CD1c-positive myeloid dendritic cell (primary cell): ENCODE measurements at regions not wholly inside any gene's neighbourhood (a gene's known extent, or its start where the extent isn't known, plus 50 kb on each side); places are given as distances from the start of the nearest gene placed in this dataset.
"Not testable (repeated sequence)": the region's sequence is repeated elsewhere in the genome, so short reads cannot be mapped to it uniquely, and the experiment has no call there.

Experiments
- DNase-seq: peaks from one replicate; pipeline ENCODE4 v3.0.0-alpha.2; 2016; ENCODE audit errors: extremely low spot score

GRCh38 chr13:108003626-108004025 lies 211.7 kb downstream of the LIG4 start:
- no peak for DNase-seq

DNA sequence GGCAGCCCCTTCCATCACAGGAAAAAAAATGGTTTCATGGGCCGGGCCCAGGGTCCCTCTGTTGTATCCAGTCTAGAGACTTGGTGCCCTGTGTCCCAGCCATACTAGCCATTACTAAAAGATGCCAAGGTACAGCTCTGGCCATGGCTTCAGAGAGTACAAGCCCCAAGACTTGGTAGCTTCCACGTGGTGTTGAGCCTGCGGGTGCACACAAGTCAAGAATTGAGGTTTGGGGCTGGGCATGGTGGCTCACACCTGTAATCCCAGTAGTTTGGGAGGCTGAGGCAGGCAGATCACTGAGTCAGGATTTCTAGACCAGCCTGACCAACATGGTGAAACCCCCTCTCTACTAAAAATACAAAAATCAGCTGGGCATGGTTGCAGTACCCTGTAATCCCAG lies 214.3 kb downstream of the LIG4 start:
- no peak for DNase-seq

DNA sequence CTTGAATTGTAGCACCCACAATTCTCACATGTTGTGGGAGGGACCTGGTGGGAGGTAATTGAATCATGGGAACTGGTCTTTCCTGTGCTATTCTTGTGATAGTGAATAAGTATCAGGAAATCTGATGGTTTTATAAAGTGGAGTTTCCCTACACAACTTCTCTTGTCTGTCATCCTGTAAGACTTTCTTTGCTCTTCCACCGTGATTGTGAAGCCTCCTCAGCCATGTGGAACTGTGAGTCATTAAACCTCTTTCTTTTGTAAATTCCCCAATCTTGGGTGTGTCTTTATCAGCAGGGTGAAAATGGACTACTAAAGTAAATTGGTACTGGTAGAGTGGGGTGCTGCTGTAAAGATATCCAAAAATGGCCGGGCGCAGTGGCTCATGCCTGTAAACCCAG lies 215.6 kb downstream of the LIG4 start:
- DNase-seq: no peak

GRCh38 chr13:107994137-107994536 lies 221.2 kb downstream of the LIG4 start:
- DNase-seq: no peak

DNA sequence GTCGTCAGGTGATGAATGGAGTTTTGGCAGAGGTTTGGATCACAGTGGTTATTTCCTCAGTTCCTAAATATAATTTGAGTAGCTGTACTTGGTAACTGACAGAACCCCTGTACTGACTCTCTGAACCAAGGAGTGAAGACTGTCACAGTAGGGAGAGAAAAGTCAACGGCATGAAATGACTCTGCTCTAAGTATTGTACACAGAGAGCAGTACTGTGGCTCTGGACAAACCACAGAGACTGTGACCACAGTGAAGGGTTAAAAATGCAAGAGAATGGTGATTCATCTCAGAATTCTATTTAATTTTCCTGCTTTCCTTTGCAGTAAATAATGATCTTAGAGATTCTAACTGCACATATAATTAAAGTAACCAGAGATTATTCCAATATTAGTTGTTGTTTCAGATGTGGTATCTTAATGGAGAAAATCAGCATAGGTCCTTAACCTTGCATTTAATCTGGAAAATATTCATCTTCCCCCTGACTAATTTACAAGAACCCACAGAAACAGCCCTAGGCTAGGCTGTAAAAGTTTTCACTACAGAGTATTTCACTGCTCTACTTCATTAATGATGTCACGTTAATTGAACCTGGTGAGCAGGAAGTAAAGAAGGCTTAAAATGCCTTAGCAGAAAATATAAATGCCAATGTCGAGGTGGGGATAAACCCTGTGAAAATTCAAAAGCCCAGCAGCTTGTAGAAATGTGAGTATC lies 221.9 kb downstream of the LIG4 start:
- DNase-seq: no peak

- DNase-seq: no peak
These were observed 222.8 kb downstream of the LIG4 start for GRCh38 chr13:107992542-107992941.

DNA sequence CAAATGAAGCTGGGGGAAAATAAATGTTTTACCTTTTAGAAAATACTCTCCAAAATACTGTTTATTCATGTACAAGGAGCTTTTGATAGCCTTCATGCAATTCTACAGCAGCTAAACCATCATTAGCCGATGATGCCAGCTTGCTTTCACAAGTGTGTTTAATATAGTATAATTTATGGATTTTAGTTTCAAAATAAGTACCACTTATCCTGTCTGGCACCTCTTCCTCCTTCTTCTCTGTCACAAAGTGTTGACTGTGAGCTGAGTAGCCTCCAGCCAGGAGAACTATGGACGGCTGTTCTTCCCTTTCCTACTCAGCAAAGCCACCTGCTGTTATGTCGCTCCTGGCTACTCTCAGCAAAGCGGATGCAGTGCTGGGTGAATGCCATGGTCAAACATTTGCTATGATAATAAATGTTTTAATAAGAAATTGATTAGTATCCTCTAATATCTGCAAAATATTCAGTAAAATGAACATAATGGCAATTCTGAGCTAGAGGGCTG lies 238.2 kb downstream of the LIG4 start:
- DNase-seq: no peak

DNA sequence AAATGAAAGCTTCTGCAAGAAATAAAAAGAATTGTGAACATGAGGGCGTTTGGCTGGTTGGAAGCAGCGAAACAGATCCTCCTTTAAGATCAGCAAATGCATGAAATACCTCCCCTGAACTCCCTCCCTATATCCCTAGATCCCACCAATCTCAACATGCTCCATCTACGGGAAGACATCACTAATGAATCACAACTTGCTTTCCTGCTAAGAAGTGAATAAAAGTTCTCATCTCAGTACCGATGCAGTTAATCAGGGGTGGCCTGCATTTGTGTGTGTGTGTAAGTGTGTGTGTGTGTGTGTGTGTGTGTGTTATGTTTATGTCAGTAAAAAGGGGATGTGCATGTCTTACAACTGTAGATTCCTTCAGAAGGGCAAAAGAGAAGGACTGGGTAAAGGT lies 238.7 kb downstream of the LIG4 start:
- no peak for DNase-seq

GRCh38 chr13:107974409-107974808 lies 240.9 kb downstream of the LIG4 start:
- DNase-seq: no peak

DNA sequence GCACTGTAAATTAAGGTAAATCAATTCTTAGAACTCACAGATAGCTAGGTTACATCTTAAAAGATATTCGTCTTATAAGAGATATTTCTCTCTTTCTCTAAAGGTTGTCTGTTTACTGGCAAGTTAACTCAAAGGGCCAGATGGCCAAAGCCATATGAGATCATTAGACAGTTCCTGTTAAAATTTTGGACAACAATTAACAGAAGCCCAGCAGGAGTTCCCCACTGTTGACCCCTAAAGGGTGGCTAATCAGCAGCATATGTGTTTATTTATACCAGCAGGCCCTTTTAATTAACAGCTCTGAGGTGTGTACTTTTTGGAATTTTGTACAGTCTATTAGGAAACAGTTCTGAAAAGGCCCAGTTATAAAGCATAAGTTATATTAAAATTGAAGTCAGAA lies 245.8 kb downstream of the LIG4 start:
- no peak for DNase-seq

DNA sequence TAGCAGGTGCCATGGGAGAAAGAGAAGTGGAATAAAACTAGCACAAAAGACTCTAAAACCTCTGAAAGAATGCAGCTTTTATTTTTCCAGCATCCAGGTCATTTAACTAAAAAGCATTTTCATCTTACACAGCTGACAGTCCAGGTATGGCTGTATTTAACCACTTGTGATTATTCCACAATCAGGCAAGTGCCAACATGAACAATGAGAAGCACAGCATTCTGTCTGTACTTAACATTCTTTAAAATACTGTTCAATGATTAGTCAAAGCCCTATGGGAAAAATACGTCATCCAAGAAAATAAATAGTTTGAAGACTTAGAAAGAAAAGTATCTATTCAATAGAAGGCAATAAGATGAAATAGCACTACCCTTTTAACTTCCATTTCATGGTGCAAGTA lies 246.9 kb downstream of the LIG4 start:
- no peak for DNase-seq

- no peak for DNase-seq
These were observed 250.9 kb downstream of the LIG4 start for GRCh38 chr13:107964395-107964794.

GRCh38 chr13:107961849-107962608 lies 253.3 kb downstream of the LIG4 start:
- no peak for DNase-seq

DNA sequence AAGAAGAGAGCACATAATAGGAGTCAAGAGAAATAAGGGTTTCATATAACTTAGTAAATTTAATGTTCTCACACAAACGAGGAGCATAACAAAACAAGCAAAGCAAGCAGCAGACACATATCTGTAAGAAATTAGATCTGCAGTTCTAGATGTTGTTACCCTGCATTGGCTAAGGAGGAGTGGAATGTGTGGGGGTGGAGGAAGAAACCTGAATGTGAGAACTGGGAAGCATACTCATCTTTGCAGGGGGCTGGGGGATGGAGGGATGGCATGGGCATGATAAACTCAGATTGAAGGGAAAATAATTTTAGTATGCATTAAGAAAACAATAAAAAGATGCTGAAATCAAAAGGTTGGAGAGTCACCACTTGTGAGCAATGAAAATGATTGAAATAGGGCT lies 255.0 kb downstream of the LIG4 start:
- no peak for DNase-seq

GRCh38 chr13:107956889-107957288 lies 258.4 kb downstream of the LIG4 start:
- no peak for DNase-seq

GRCh38 chr13:107942030-107942617 lies 273.2 kb downstream of the LIG4 start:
- no peak for DNase-seq

DNA sequence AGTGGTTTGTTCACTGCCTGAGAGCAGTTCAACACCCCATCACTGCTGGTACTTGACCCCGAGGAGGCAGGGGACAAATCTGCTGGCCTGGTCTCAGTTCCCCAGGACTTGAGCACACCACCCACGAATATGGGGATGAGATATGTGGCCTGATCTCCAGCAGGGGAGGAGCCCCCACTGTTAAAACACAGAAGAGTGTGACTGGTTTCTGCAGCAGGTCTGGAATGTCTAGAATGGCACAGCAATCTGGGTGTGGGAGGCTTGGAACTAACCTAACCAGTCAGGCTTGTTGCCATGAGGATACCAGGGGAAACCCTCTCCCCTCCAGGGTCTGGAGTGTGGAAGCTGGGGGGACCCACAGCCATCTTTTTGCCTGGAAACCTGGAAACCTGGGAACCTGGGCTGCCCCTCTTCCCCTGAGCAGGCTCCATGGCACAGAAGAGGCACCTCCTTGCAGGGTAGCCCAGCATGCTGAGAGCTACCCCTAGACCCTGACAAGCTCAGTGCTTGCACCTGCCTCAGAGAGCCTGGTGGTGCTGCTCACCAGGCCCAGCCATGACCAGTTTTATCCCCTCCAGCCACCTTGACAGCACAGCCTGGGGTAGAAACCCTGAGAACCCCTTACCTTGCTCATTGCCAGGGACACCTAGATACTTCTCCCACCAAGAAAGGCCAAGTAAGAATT lies 273.8 kb downstream of the LIG4 start:
- no peak for DNase-seq

DNA sequence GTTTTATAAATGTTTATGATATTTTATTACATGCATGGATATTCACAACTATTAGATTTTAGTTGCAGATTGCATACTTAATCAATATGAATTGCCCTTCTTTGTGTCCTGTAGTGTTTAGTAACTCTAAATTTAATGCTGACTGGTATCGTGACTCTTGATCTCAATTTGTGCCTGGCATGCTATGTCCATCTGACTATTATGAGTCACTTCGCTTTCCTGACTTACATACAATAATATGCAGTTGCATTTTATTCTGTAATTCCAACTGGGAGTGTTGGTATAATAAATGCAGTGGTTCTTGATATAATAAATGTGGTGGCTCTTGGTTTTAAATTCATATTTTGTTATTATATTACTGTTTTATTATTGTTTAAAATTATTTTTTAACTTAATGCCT lies 277.5 kb downstream of the LIG4 start:
- DNase-seq: no peak

- no peak for DNase-seq
These were observed 284.3 kb downstream of the LIG4 start for GRCh38 chr13:107931056-107931455.

DNA sequence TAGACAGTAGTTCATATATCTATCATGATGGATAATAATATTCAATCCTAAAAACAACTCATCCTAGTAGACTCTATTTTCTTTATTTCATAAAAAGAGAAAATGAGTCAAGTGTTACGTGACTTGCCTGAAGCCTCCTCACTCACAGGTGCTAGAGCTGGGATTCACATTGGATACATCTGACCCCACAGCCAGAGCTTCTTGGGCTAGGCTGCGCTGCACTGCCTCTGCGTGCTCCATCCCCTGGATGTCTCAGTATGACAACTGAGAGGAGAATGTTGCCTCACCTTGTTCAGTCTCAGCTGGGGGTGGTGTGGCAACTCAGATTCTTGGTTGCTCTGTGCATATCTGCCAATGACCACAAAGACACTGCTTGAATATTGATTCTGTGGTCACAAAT lies 286.6 kb downstream of the LIG4 start:
- DNase-seq: no peak

GRCh38 chr13:107927557-107927956 lies 287.8 kb downstream of the LIG4 start:
- DNase-seq: no peak

GRCh38 chr13:107926515-107926914 lies 288.8 kb downstream of the LIG4 start:
- not testable (repeated sequence) for DNase-seq
